Endothelial cell of umbilical vein (primary cell): ENCODE measurements at regions not wholly inside any gene's neighbourhood (a gene's known extent, or its start where the extent isn't known, plus 50 kb on each side); places are given as distances from the start of the nearest gene placed in this dataset.

ENCODE experiments used
- BruUV-seq: library from RNA; stranded (reverse); fragments of 400-500 nt; replicated peaks from 2 replicates; lab custom pipeline; 2021; lab: Mats Ljungman, UMichigan
- CTCF ChIA-PET: fragments of 300-600, 350-600 bp; sonication (Branson Sonifier 250); formaldehyde crosslinking; loops from one replicate; lab custom pipeline; 2021; ENCODE audit warnings: antibody characterized with exemption, inconsistent platforms; lab: Charles Lee
- POLR2A ChIA-PET: fragments of 300-600, 350-600 bp; sonication (Branson Sonifier 250); formaldehyde crosslinking; loops from one replicate; lab custom pipeline; 2021; ENCODE audit warnings: antibody characterized with exemption, inconsistent platforms; lab: Charles Lee
- DNase-seq: peaks from one replicate; pipeline ENCODE4 v3.0.0-alpha.2; 2011; ENCODE audit warnings: low read depth, low spot score
- FAIRE-seq: peaks from 2 replicates; lab custom pipeline; 2011; peaks lifted over from hg19 to GRCh38; lab: Jason Lieb, UNC
- H2AFZ ChIP-seq: 2 replicates; pipeline ENCODE4 v1.6.0; 2012; ENCODE audit warnings: low read depth, low read length, control low read depth, inconsistent platforms
- H3K27ac ChIP-seq: 2 replicates; pipeline ENCODE4 v1.5.1; 2011; ENCODE audit warnings: low read depth, mild to moderate bottlenecking, control low read depth, low read length, moderate library complexity; ENCODE audit not compliant: insufficient read depth
- H3K27me3 ChIP-seq, 2 experiments: 2 replicates each; pipeline versions ENCODE4 v1.6.0 to v1.6.1; 2011; ENCODE audit warnings: low read length in 2 of 2, mixed read lengths in 1 of 2; ENCODE audit not compliant: control insufficient read depth in 2 of 2, insufficient read depth in 2 of 2
- H3K36me3 ChIP-seq, 2 experiments: 2 replicates in 1 of 2; 3 replicates in 1 of 2; pipeline ENCODE4 v1.5.1; 2011; ENCODE audit warnings: low read length in 2 of 2, mild to moderate bottlenecking in 1 of 2, moderate library complexity in 1 of 2; ENCODE audit not compliant: control insufficient read depth in 2 of 2, insufficient read depth in 2 of 2; ENCODE audit errors: extremely low read depth in 1 of 2
- H3K4me1 ChIP-seq: 3 replicates; pipeline ENCODE4 v1.5.1; 2011; ENCODE audit warnings: mild to moderate bottlenecking, low read length; ENCODE audit not compliant: control insufficient read depth, insufficient read depth; ENCODE audit errors: extremely low read depth
- H3K4me2 ChIP-seq: 2 replicates; pipeline ENCODE4 v1.6.1; 2011; ENCODE audit warnings: low read length, control low read depth, mixed read lengths; ENCODE audit not compliant: insufficient read depth
- H3K4me3 ChIP-seq, 3 experiments: fragments of 200-600 bp in 1 of 3; sonication (generic), shearing (Covaris generic) in 1 of 3; replicated peaks in 1 of 3; 2 replicates each; pipeline ENCODE4 v1.5.1; 2011 to 2016; ENCODE audit warnings: control low read depth in 3 of 3, low read length in 3 of 3, mild to moderate bottlenecking in 2 of 3, inconsistent platforms in 1 of 3, low read depth in 1 of 3, moderate library complexity in 1 of 3; ENCODE audit not compliant: insufficient read depth in 1 of 3
- H3K79me2 ChIP-seq: 2 replicates; pipeline ENCODE4 v1.6.0; 2012; ENCODE audit warnings: low read length, inconsistent platforms; ENCODE audit not compliant: control insufficient read depth, insufficient read depth
- H3K9ac ChIP-seq: replicated peaks from 2 replicates; pipeline ENCODE3; 2011; ENCODE audit warnings: low read length, control low read depth; ENCODE audit not compliant: insufficient read depth; ENCODE audit errors: extremely low read depth
- H3K9me1 ChIP-seq: replicated peaks from 3 replicates; pipeline ENCODE4 v1.6.0; 2011; ENCODE audit warnings: mild to moderate bottlenecking, low read length; ENCODE audit not compliant: control insufficient read depth, insufficient read depth; ENCODE audit errors: extremely low read depth
- H3K9me3 ChIP-seq: replicated peaks from 2 replicates; pipeline ENCODE4 v1.5.1; 2012; ENCODE audit warnings: low read length, inconsistent platforms; ENCODE audit not compliant: control insufficient read depth, insufficient read depth
- H4K20me1 ChIP-seq: replicated peaks from 2 replicates; pipeline ENCODE3; 2011; ENCODE audit warnings: mild to moderate bottlenecking, low read length; ENCODE audit not compliant: control insufficient read depth, insufficient read depth; ENCODE audit errors: extremely low read depth
- MAX ChIP-seq: IDR thresholded peaks from 2 replicates; pipeline ENCODE4 v1.6.1; 2011; ENCODE audit not compliant: insufficient read depth, insufficient read length
- dilution Hi-C: fragments of 300-500 bp; cut with MboI; formaldehyde crosslinking; loops from one replicate; pipeline ENCODE4 v1.15.0; 2019; ENCODE audit warnings: low sequenced_read_pairs; ENCODE audit not compliant: extremely low pct_ligation_motif_present
- intact Hi-C: fragments of 100-400 bp; cut with micrococcal nuclease; formaldehyde crosslinking; loops from one replicate; pipeline ENCODE4 v1.10.0; 2022
- TF ChIP-seq, protein P1 (sequence below), 2 donors: IDR thresholded peaks; 1 replicate in 1 of 2; 2 replicates in 1 of 2; pipeline ENCODE4 v1.5.1; 2011; ENCODE audit warnings: low read length in 2 of 2, mild to moderate bottlenecking in 2 of 2, moderate library complexity in 2 of 2, control low read depth in 1 of 2, inconsistent platforms in 1 of 2, low read depth in 1 of 2; ENCODE audit not compliant: insufficient read depth in 1 of 2; ENCODE audit errors: extremely low read depth in 1 of 2

GRCh38 chr1:181423301-181423918, 59.9 kb upstream of the CACNA1E start:
- intact Hi-C loops: loop anchor here (10.0 kb wide), 1 partner anchor 529 kb away; no protein-coding TSS in a partner anchor

More at GRCh38 chr1:181423301-181423918, 59.9 kb upstream of the CACNA1E start:
- Histone ChIP-seq H3K9me1 (no peaks in the 10 kb centered on the region), H3K27me3 (no peaks in the 10 kb centered on the region), H3K79me2 (no peaks in the 10 kb centered on the region), H3K4me2 (no peak overlapping the region), H3K9ac (no peak overlapping the region), H3K4me3 (no peak overlapping the region), H3K9me3 (no peaks in the 10 kb centered on the region), H3K36me3 (no peaks in the 10 kb centered on the region), H3K27ac (no peak overlapping the region), H4K20me1 (no peaks in the 10 kb centered on the region), H2AFZ (no peak overlapping the region), H3K4me1 (no peaks in the 10 kb centered on the region)
- dilution Hi-C loops: loop anchor here (25.0 kb wide), 2 partner anchors 111 to 211 kb away; no protein-coding TSS in a partner anchor
- CTCF ChIA-PET: interaction anchor here (0.6 to 2.6 kb wide), 13 partner anchors 10 to 542 kb away, joined by 3 to 53 read pairs (median 4); no protein-coding TSS in a partner anchor
- no peak for TF ChIP-seq MAX
- TF ChIP-seq, protein P1, sequence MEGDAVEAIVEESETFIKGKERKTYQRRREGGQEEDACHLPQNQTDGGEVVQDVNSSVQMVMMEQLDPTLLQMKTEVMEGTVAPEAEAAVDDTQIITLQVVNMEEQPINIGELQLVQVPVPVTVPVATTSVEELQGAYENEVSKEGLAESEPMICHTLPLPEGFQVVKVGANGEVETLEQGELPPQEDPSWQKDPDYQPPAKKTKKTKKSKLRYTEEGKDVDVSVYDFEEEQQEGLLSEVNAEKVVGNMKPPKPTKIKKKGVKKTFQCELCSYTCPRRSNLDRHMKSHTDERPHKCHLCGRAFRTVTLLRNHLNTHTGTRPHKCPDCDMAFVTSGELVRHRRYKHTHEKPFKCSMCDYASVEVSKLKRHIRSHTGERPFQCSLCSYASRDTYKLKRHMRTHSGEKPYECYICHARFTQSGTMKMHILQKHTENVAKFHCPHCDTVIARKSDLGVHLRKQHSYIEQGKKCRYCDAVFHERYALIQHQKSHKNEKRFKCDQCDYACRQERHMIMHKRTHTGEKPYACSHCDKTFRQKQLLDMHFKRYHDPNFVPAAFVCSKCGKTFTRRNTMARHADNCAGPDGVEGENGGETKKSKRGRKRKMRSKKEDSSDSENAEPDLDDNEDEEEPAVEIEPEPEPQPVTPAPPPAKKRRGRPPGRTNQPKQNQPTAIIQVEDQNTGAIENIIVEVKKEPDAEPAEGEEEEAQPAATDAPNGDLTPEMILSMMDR (IDR thresholded peaks at IDR 0.05; ENCODE audit: extremely low read depth in 1 of 2, insufficient read depth in 1 of 2, low read depth in 1 of 2, low read length in 2 of 2): peak in 1 of 2 donors; percentile 28
- no TSS peak for BruUV-seq
- DNase-seq (peak; percentile 23), FAIRE-seq (no peak)
- POLR2A ChIA-PET: no interaction called here
